NCI-H1105 treated with DMSO at 0.1 percent for 48 hours (cell line): ENCODE measurements at regions not wholly inside any gene's neighbourhood (a gene's known extent, or its start where the extent isn't known, plus 50 kb on each side); places are given as distances from the start of the nearest gene placed in this dataset.
"Not testable (repeated sequence)": the region's sequence is repeated elsewhere in the genome, so short reads cannot be mapped to it uniquely, and the experiment has no call there.

Experiments used
- DNase-seq: peaks from one replicate; lab custom pipeline; 2025; lab: John Stamatoyannopoulos, UW

GRCh38 chr1:214095896-214096295, 108.1 kb downstream of the PROX1 start:
- not testable (repeated sequence) for DNase-seq

GRCh38 chr1:214101246-214101645, 113.5 kb downstream of the PROX1 start:
- no peak for DNase-seq

- no peak for DNase-seq
These were observed 114.1 kb downstream of the PROX1 start for GRCh38 chr1:214101828-214102227.

GRCh38 chr1:214102907-214103306, 115.1 kb downstream of the PROX1 start:
- no peak for DNase-seq

GRCh38 chr1:214103778-214104177, 116.0 kb downstream of the PROX1 start:
- no peak for DNase-seq

- no peak for DNase-seq
These were observed 118.6 kb downstream of the PROX1 start for GRCh38 chr1:214106375-214106774.

- DNase-seq = no peak
These were observed 119.7 kb downstream of the PROX1 start for GRCh38 chr1:214107322-214108096.

- DNase-seq = no peak
These were observed 120.3 kb downstream of the PROX1 start for GRCh38 chr1:214108097-214108446.

GRCh38 chr1:214111796-214112195, 124.0 kb downstream of the PROX1 start:
- DNase-seq = no peak

- DNase-seq = no peak
These were observed 128.5 kb downstream of the PROX1 start for GRCh38 chr1:214116258-214116657.

GRCh38 chr1:214117780-214118179, 130.0 kb downstream of the PROX1 start:
- no peak for DNase-seq

GRCh38 chr1:214120191-214120590, 132.4 kb downstream of the PROX1 start:
- no peak for DNase-seq

GRCh38 chr1:214120951-214121350, 133.2 kb downstream of the PROX1 start:
- no peak for DNase-seq

- no peak for DNase-seq
These were observed 134.3 kb downstream of the PROX1 start for GRCh38 chr1:214122110-214122509.

GRCh38 chr1:214123061-214123784, 135.4 kb downstream of the PROX1 start:
- DNase-seq = peak; percentile 89

GRCh38 chr1:214124281-214124805, 136.6 kb downstream of the PROX1 start:
- DNase-seq = no peak

- no peak for DNase-seq
These were observed 137.1 kb downstream of the PROX1 start for GRCh38 chr1:214124915-214125314.

GRCh38 chr1:214125819-214126218, 138.0 kb downstream of the PROX1 start:
- no peak for DNase-seq

- no peak for DNase-seq
These were observed 138.9 kb downstream of the PROX1 start for GRCh38 chr1:214126697-214127146.

GRCh38 chr1:214127705-214128104, 139.9 kb downstream of the PROX1 start:
- no peak for DNase-seq

GRCh38 chr1:214135886-214136285, 145.1 kb upstream of the SMYD2 start:
- DNase-seq = no peak

- no peak for DNase-seq
These were observed 144.5 kb upstream of the SMYD2 start for GRCh38 chr1:214136324-214136919.

- DNase-seq = no peak
These were observed 139.5 kb upstream of the SMYD2 start for GRCh38 chr1:214141486-214141885.
